Liver (tissue), 3 donors: ENCODE measurements at regions not wholly inside any gene's neighbourhood (a gene's known extent, or its start where the extent isn't known, plus 50 kb on each side); places are given as distances from the start of the nearest gene placed in this dataset.

ENCODE experiments used
- CTCF ChIP-seq: fragments of 150-350 bp; IDR thresholded peaks from 2 replicates; pipeline ENCODE4 v1.5.1; 2017; ENCODE audit warnings: improper control_type of control experiment, low read depth, low read length; ENCODE audit not compliant: missing input control
- FOXA1 ChIP-seq: IDR thresholded peaks from 2 replicates; pipeline ENCODE4 v1.6.1; 2016; ENCODE audit warnings: antibody characterized with exemption
- JUND ChIP-seq, 2 donors: IDR thresholded peaks; 2 replicates each; pipeline ENCODE4 v1.6.1; 2016; ENCODE audit warnings: antibody characterized with exemption in 2 of 2
- MAX ChIP-seq: IDR thresholded peaks from 2 replicates; pipeline ENCODE4 v1.6.1; 2016; ENCODE audit warnings: antibody characterized with exemption
- RAD21 ChIP-seq, 2 donors: IDR thresholded peaks; 2 replicates each; pipeline ENCODE4 v1.6.1; 2016; ENCODE audit warnings: antibody characterized with exemption in 2 of 2, mild to moderate bottlenecking in 2 of 2
- REST ChIP-seq: IDR thresholded peaks from 2 replicates; pipeline ENCODE4 v1.6.1; 2016; ENCODE audit warnings: antibody characterized with exemption, mild to moderate bottlenecking
- SP1 ChIP-seq: IDR thresholded peaks from 2 replicates; pipeline ENCODE4 v1.6.1; 2018; ENCODE audit warnings: antibody characterized with exemption, mild to moderate bottlenecking
- TAF1 ChIP-seq: conservative IDR thresholded peaks from 2 replicates; pipeline ENCODE4 v1.6.1; 2016; ENCODE audit warnings: antibody characterized with exemption, mild to moderate bottlenecking
- YY1 ChIP-seq: IDR thresholded peaks from 2 replicates; pipeline ENCODE4 v1.6.1; 2016; ENCODE audit warnings: antibody characterized with exemption, mild to moderate bottlenecking
- donor health status: healthy.
- donor health status: healthy.

- TF ChIP-seq CTCF (no peak), RAD21 (IDR thresholded peaks at IDR 0.05) (no peak), REST (no peak), MAX (no peak), FOXA1 (no peak), SP1 (no peak), TAF1 (no peak), JUND (IDR thresholded peaks at IDR 0.05) (no peak), YY1 (no peak)
These were observed 321.7 kb upstream of the USP25 start for GRCh38 chr21:15408089-15408488.
